Panc1 (cell line): ENCODE measurements at regions not wholly inside any gene's neighbourhood (a gene's known extent, or its start where the extent isn't known, plus 50 kb on each side); places are given as distances from the start of the nearest gene placed in this dataset.

Experiments used
- ATAC-seq: fragments of 200-7000 bp; cut with Tn5 transposase; 2 replicates; pipeline ENCODE4 v1.9.1; 2020; ENCODE audit warnings: mild to moderate bottlenecking, moderate library complexity
- BruUV-seq: library from RNA; stranded (reverse); fragments of 400-500 nt; replicated peaks from 2 replicates; lab custom pipeline; 2021; lab: Mats Ljungman, UMichigan
- CTCF ChIA-PET: fragments of 300-600 bp; sonication (Branson Sonifier 250); formaldehyde crosslinking; loops from one replicate; lab custom pipeline; 2022; ENCODE audit warnings: antibody characterized with exemption; lab: Charles Lee
- POLR2A ChIA-PET: fragments of 300-600 bp; sonication (Branson Sonifier 250); formaldehyde crosslinking; loops from one replicate; lab custom pipeline; 2022; ENCODE audit warnings: antibody characterized with exemption; lab: Charles Lee
- DNase-seq: peaks from one replicate; pipeline ENCODE4 v3.0.0-alpha.2; 2010; ENCODE audit warnings: low read depth, low spot score
- H3K27ac ChIP-seq: 2 replicates; pipeline ENCODE4 v1.5.1; 2011; ENCODE audit warnings: mild to moderate bottlenecking, low read length, inconsistent platforms
- H3K27me3 ChIP-seq: fragments of 200-500 bp; sonication (Bioruptor generic); 2 replicates; pipeline ENCODE4 v1.6.0; 2014; ENCODE audit warnings: low read length, inconsistent platforms; ENCODE audit not compliant: control insufficient read depth, insufficient read depth
- H3K36me3 ChIP-seq: fragments of 200-500 bp; sonication (Bioruptor generic); 2 replicates; pipeline ENCODE4 v1.5.1; 2014; ENCODE audit warnings: inconsistent platforms, mild to moderate bottlenecking, low read length, moderate library complexity; ENCODE audit not compliant: control insufficient read depth, insufficient read depth
- H3K4me1 ChIP-seq: 2 replicates; pipeline ENCODE4 v1.5.1; 2011; ENCODE audit warnings: inconsistent platforms, mild to moderate bottlenecking, low read length, moderate library complexity; ENCODE audit not compliant: control insufficient read depth, insufficient read depth
- H3K4me3 ChIP-seq, 2 experiments: 2 replicates each; pipeline ENCODE4 v1.5.1; 2011 to 2012; ENCODE audit warnings: low read depth in 2 of 2, low read length in 2 of 2, mild to moderate bottlenecking in 2 of 2, inconsistent platforms in 1 of 2, moderate library complexity in 1 of 2
- H3K9me3 ChIP-seq: fragments of 200-500 bp; sonication (Bioruptor generic); 2 replicates; pipeline ENCODE4 v1.5.1; 2014; ENCODE audit warnings: low read depth, mild to moderate bottlenecking, inconsistent platforms, low read length, moderate library complexity; ENCODE audit not compliant: control insufficient read depth, insufficient read depth
- CTCF ChIP-seq: fragments of 450-650 bp; IDR thresholded peaks from 2 replicates; pipeline ENCODE4 v1.5.1; 2017; ENCODE audit warnings: mild to moderate bottlenecking
- POLR2AphosphoS5 ChIP-seq: IDR thresholded peaks from 2 replicates; pipeline ENCODE4 v1.6.1; 2012; ENCODE audit warnings: mild to moderate bottlenecking, low read depth, low read length, moderate library complexity
- REST ChIP-seq, 2 experiments: IDR thresholded peaks; 2 replicates each; pipeline ENCODE4 v1.6.1; 2011 to 2012; ENCODE audit warnings: low read depth in 2 of 2, control low read depth in 1 of 2, low read length in 1 of 2, mild to moderate bottlenecking in 1 of 2, moderate library complexity in 1 of 2; ENCODE audit not compliant: insufficient read depth in 1 of 2
- SIN3A ChIP-seq: IDR thresholded peaks from 2 replicates; pipeline ENCODE4 v1.6.1; 2012; ENCODE audit warnings: low read depth, mild to moderate bottlenecking, low read length, moderate library complexity, borderline replicate concordance; ENCODE audit not compliant: insufficient read depth
- TCF7L2 ChIP-seq: IDR thresholded peaks from 2 replicates; pipeline ENCODE4 v1.6.1; 2011; ENCODE audit warnings: mild to moderate bottlenecking, low read depth, low read length, inconsistent platforms
- in situ Hi-C: cut with HindIII; loops from 2 replicates; pipeline ENCODE4 v1.10.0; 2016; ENCODE audit warnings: low sequenced_read_pairs, low pct_unique_long_range_greater_than_20kb
- intact Hi-C: fragments of 100-400 bp; cut with micrococcal nuclease; formaldehyde crosslinking; loops from one replicate; pipeline ENCODE4 v1.10.0; 2022; ENCODE audit not compliant: unreplicated experiment

GRCh38 chr5:161614342-161614741, 67.8 kb upstream of the GABRB2 start:
- ATAC-seq = no peak
- 0 out of 2 replicates have a peak, but pooled peaks cover 2% of the 10 kb centered on the region for H3K9me3 ChIP-seq
- H3K36me3 ChIP-seq = no peaks in the 10 kb centered on the region
- H3K27me3 ChIP-seq = no peaks in the 10 kb centered on the region
- DNase-seq = no peak
- ChIA-PET POLR2A (no interaction called here), CTCF (no interaction called here)
- no peak for TF ChIP-seq CTCF
- no peak for TF ChIP-seq TCF7L2
- no peak for TF ChIP-seq SIN3A
- no peak for TF ChIP-seq REST (IDR thresholded peaks at IDR 0.05; ENCODE audit: insufficient read depth in 1 of 2, low read depth in 2 of 2, low read length in 1 of 2)
- no peak for TF ChIP-seq POLR2AphosphoS5
- H3K4me1 ChIP-seq = no peaks in the 10 kb centered on the region
- BruUV-seq = no TSS peak
- intact Hi-C loops (no loop called here), in situ Hi-C loops (no loop called here)
- H3K4me3 ChIP-seq = no peak overlapping the region
- no peak overlapping the region for H3K27ac ChIP-seq

- no peak for ATAC-seq
- BruUV-seq = no TSS peak
Observed at GRCh38 chr5:161602736-161603135, 56.2 kb upstream of the GABRB2 start.

More at GRCh38 chr5:161602736-161603135, 56.2 kb upstream of the GABRB2 start:
- ChIA-PET POLR2A (no interaction called here), CTCF (no interaction called here)
- DNase-seq = no peak
- no peak overlapping the region for H3K4me3 ChIP-seq
- in situ Hi-C loops (no loop called here), intact Hi-C loops (no loop called here)
- TF ChIP-seq REST (IDR thresholded peaks at IDR 0.05; ENCODE audit: insufficient read depth in 1 of 2, low read depth in 2 of 2, low read length in 1 of 2) (no peak), TCF7L2 (no peak), SIN3A (no peak), CTCF (no peak), POLR2AphosphoS5 (no peak)
- H3K4me1 ChIP-seq = no peaks in the 10 kb centered on the region
- no peak overlapping the region for H3K27ac ChIP-seq
- H3K9me3 ChIP-seq = no peaks in the 10 kb centered on the region
- no peaks in the 10 kb centered on the region for H3K36me3 ChIP-seq
- H3K27me3 ChIP-seq = no peaks in the 10 kb centered on the region
